GM18873 (cell line): ENCODE measurements at regions not wholly inside any gene's neighbourhood (a gene's known extent, or its start where the extent isn't known, plus 50 kb on each side); places are given as distances from the start of the nearest gene placed in this dataset.

Experiments
- ATAC-seq: cut with Tn5 transposase; IDR thresholded peaks from one replicate; pipeline ENCODE4 v1.9.1; 2021; ENCODE audit warnings: mild to moderate bottlenecking, moderate library complexity, moderate number of reproducible peaks; ENCODE audit not compliant: unreplicated experiment, low FRiP score

GRCh38 chr15:47364230-47365141 is 352.8 kb upstream of the SEMA6D start:
- no peak for ATAC-seq

GRCh38 chr15:47366884-47367283 is 350.4 kb upstream of the SEMA6D start:
- ATAC-seq = no peak

- ATAC-seq = no peak
Measured at GRCh38 chr15:47367726-47368390, 349.4 kb upstream of the SEMA6D start.

- ATAC-seq = no peak
Measured at GRCh38 chr15:47371939-47372338, 345.4 kb upstream of the SEMA6D start.

GRCh38 chr15:47374222-47374621 is 343.1 kb upstream of the SEMA6D start:
- no peak for ATAC-seq

DNA sequence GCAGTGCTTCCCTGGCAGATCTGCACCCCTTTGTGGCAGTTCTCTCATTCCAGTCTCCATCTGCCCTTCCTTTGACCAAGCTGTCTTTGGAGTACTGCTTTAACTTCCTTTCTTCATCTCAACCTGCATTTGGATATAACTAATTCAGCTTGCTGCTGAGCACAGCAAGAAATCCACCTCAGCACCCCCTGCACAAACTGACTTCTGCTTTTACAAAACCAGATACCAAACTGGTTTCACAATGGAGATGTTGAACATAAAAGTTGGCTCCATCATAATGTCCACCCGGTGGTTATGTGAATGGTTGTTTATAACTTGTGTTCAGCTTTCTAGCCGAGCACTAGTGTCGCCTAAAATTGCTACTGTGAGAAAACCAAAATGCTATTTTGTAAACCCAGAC is 341.1 kb upstream of the SEMA6D start:
- no peak for ATAC-seq

- no peak for ATAC-seq
Measured at GRCh38 chr15:47377465-47377864, 339.8 kb upstream of the SEMA6D start.

- no peak for ATAC-seq
Measured at GRCh38 chr15:47378527-47378926, 338.8 kb upstream of the SEMA6D start.

DNA sequence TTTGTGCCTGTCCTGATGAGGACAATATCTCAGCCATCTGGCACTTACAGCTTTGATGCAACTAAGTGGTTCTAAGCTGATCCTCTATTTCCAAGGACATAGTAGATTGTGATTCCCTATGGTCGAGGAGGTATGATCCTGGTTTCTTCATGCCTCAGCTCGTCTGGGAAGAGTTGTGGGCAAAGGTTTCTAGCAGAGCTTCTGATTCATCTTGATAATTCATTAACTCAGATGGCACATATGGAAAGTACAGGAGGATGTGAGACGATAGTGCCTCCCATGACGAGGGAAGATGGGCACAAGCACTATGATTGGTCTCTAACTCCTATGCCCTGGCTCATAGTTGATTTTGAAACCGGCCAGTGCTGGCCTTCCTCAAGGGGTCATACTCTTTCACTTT is 334.2 kb upstream of the SEMA6D start:
- no peak for ATAC-seq

DNA sequence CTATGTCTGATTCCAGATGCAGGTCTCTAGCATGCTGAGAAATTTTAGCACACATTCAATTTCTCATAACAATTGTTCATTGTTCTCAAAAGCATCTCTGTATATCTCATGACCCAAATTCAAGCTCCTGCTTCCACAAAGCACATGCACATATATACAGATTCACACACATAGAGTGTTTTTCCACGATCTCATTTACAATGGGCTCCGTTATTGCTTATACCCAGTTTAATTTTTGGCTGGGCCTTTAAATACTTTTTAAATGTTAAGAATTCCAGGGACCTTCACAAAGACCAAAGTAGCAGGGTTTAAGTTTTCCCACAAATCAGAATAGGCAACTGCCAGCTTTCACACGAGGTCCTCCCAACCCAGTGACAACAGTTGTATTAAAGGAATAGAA is 333.5 kb upstream of the SEMA6D start:
- ATAC-seq = no peak

DNA sequence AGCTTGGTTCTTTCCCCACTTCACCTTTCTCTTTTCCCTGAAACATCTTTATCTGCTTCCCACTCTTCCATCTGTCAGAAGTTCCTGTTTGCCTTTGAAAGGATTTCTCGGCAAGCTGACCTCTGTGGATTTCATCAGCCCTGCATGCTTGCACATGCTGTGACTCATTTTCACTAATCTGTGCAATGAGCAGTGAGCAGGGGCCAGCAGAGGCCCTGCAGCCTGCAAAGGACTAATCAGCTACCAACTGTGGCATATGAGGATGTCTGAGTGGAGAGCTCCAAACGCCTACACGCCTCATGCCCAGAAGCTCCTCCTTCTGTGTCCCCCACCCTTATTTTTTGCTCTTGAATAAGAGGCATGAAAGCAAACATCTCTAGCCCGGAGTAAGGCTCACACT is 333.0 kb upstream of the SEMA6D start:
- ATAC-seq = no peak

DNA sequence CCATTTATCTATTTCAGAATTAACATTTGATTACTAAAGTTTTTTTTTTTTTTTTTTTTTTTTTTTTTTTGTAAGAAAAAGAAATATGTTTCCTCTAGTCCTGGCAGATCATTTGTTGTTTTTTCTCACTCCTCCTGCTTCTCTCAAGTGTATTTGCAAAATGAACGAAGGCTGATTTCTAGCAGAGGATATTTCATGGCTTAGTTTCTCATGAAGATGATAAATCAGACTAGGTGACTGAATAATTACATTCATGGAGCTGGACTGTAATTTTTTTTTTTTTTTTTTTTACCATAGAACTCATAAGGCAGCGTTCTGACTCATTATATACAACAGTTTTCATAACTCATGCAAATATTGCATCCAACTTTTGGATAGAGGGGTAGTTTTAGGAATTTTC is 332.5 kb upstream of the SEMA6D start:
- ATAC-seq = no peak

GRCh38 chr15:47386459-47386858 is 330.8 kb upstream of the SEMA6D start:
- no peak for ATAC-seq

GRCh38 chr15:47388299-47388698 is 329.0 kb upstream of the SEMA6D start:
- no peak for ATAC-seq

DNA sequence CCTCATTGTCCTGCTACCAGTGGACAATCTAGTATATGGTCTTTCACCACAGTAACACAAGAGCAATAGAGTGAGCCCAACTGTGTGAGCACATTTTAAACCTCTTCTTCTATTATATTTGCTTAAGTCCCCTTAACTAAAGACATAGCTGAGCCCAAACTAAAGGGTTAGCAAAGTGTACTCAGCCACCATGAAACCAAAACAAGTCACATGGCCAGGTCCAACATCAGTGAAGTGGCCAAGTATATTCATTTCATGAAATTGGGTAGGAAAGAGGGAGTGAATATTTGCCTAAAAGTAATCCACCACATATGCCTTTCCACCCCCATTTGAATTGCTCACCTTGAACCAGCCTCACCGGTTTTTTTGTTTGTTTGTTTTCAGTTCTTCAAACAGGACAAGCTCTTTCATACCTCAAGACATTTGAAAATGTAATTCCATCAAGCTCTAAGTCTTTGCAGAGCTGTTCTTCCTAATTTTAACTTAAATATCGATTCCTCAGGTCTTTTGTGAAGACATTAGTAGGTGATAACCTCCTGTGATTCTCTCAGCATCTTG is 327.0 kb upstream of the SEMA6D start:
- no peak for ATAC-seq

- ATAC-seq = no peak
Measured at GRCh38 chr15:47394286-47394809, 323.0 kb upstream of the SEMA6D start.

DNA sequence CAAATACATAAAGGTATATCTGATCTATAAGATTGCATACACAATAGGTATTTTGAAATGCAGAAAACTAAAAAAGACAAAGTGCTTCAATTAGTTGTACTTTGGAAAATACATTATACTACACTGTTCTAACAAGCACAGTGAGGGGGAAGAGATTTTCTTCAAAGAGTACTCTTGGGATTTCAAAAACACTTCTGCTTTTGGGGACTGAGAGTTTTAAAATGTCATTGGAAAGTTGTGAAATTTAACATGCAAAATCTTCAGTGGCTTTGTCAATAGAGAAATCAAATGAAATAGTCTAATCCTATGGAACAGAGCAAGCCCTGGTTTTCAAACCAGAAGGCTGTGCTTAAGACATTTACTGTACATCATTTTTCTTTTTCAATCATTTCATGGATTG is 322.2 kb upstream of the SEMA6D start:
- no peak for ATAC-seq

DNA sequence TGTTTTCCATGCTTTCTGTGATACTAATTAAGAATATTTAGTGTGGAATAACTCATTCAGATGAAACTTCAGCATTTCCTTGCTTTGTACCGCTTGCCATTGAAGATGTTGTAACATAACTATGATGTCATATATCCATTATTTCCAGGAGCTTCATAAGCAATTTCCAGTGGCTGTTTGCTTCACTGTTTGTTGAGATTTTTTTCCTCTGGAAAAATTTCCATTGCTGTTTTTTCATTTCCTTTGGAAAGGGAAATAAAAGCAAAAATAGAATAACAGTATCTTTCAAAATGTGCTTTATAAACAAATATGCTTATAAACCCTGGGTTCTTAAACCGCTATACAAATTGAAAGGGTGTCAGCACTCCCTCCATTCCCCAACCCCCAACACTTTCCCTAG is 319.6 kb upstream of the SEMA6D start:
- no peak for ATAC-seq

DNA sequence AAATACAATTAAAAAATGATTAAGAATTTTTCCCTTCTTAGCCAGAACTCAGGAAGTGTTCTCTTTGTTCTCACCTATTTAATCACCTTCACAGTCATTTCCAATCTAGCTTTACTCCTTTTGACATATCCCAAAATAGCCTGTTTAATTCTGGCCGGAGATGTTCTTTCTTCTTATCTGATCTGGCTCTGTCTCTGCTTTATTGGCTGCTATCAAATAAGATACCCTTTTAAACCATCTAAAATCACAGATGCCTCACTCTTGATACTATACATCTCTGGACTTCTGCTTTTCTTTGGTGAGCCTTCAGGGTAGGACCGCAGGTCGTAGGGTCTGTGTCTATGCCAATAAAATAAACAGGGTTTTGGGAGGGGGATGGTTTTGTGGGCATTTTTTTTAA is 319.2 kb upstream of the SEMA6D start:
- no peak for ATAC-seq

GRCh38 chr15:47398594-47398993 is 318.7 kb upstream of the SEMA6D start:
- ATAC-seq = no peak

DNA sequence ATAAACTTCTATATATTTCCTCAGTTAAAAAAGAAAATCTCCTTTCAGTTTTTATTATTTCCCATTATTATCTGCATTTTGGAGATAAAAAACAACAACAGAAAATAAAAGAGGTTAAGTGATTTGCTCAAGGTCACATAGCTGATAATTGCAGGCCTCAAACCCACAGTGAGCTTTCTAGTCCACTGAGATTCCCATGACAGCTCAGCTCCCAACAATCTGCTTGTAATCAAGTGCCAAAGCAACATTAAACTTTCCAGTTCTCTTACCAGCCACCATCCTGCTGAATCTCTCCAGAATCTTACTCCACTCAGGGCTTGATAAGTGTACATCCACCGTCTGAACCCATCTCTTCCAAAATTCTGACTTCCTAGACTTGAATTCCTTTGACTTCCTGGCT is 318.2 kb upstream of the SEMA6D start:
- ATAC-seq = no peak
